ENCODE measurements at regions not wholly inside any gene's neighbourhood (a gene's known extent, or its start where the extent isn't known, plus 50 kb on each side); places are given as distances from the start of the nearest gene placed in this dataset.

- TF ChIP-seq POLR2AphosphoS5 (IDR thresholded peaks at IDR 0.05; ENCODE audit: low read depth, low read length): no peak
- TF ChIP-seq, protein P1, sequence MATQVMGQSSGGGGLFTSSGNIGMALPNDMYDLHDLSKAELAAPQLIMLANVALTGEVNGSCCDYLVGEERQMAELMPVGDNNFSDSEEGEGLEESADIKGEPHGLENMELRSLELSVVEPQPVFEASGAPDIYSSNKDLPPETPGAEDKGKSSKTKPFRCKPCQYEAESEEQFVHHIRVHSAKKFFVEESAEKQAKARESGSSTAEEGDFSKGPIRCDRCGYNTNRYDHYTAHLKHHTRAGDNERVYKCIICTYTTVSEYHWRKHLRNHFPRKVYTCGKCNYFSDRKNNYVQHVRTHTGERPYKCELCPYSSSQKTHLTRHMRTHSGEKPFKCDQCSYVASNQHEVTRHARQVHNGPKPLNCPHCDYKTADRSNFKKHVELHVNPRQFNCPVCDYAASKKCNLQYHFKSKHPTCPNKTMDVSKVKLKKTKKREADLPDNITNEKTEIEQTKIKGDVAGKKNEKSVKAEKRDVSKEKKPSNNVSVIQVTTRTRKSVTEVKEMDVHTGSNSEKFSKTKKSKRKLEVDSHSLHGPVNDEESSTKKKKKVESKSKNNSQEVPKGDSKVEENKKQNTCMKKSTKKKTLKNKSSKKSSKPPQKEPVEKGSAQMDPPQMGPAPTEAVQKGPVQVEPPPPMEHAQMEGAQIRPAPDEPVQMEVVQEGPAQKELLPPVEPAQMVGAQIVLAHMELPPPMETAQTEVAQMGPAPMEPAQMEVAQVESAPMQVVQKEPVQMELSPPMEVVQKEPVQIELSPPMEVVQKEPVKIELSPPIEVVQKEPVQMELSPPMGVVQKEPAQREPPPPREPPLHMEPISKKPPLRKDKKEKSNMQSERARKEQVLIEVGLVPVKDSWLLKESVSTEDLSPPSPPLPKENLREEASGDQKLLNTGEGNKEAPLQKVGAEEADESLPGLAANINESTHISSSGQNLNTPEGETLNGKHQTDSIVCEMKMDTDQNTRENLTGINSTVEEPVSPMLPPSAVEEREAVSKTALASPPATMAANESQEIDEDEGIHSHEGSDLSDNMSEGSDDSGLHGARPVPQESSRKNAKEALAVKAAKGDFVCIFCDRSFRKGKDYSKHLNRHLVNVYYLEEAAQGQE (IDR thresholded peaks at IDR 0.05; ENCODE audit: insufficient read depth in 1 of 2, low read depth in 2 of 2, low read length in 2 of 2): no peak
These were observed 127.6 kb upstream of the ARID2 start for GRCh38 chr12:45601888-45602287.

All from PFSK-1 (cell line).